ENCODE measurements at regions not wholly inside any gene's neighbourhood (a gene's known extent, or its start where the extent isn't known, plus 50 kb on each side); places are given as distances from the start of the nearest gene placed in this dataset.

- no peak for TF ChIP-seq EZH2phosphoT487 (IDR thresholded peaks at IDR 0.05; ENCODE audit: low read depth)
- TF ChIP-seq, protein P1, sequence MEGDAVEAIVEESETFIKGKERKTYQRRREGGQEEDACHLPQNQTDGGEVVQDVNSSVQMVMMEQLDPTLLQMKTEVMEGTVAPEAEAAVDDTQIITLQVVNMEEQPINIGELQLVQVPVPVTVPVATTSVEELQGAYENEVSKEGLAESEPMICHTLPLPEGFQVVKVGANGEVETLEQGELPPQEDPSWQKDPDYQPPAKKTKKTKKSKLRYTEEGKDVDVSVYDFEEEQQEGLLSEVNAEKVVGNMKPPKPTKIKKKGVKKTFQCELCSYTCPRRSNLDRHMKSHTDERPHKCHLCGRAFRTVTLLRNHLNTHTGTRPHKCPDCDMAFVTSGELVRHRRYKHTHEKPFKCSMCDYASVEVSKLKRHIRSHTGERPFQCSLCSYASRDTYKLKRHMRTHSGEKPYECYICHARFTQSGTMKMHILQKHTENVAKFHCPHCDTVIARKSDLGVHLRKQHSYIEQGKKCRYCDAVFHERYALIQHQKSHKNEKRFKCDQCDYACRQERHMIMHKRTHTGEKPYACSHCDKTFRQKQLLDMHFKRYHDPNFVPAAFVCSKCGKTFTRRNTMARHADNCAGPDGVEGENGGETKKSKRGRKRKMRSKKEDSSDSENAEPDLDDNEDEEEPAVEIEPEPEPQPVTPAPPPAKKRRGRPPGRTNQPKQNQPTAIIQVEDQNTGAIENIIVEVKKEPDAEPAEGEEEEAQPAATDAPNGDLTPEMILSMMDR (IDR thresholded peaks at IDR 0.05; ENCODE audit: low read depth, low read length), result no peak
Observed at GRCh38 chr6:156599978-156600590, 177.1 kb upstream of the ARID1B start.
